ENCODE measurements at regions not wholly inside any gene's neighbourhood (a gene's known extent, or its start where the extent isn't known, plus 50 kb on each side); places are given as distances from the start of the nearest gene placed in this dataset.

DNA sequence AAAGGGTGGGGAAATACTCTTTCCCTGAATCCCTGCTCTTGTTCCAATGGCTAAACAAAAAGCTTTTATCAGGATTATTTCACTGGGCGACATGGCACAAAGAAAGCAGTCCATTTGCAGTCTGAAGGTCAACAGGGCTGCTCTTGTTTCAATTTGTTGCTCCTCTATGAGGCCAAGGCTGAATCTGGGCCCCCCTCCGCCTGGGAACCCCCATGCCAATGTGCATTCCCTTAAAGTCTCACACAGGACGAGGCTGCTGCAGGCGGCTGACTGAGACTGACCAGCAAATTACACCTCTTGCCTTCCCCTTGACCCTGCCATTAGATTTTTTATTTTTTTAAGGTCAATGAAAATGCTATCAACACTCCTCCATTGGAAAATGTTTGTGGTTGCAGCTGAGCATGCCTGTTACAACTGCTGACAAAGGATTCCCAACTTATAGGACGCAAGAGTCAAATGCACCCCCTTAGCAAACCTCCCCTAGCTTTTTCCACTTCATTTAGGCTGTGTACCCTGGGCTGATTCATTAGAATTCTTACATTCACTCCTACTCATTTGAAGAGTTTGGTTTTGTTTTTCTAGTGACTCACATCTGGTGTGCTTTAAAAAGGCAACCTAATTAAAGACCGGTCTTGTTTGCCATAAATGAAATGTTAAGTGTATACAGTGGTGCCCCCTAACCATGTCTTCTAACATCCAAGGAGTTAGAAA lies 60.8 kb upstream of the ARHGEF3 start:
- peak; percentile 64 for DNase-seq

DNA sequence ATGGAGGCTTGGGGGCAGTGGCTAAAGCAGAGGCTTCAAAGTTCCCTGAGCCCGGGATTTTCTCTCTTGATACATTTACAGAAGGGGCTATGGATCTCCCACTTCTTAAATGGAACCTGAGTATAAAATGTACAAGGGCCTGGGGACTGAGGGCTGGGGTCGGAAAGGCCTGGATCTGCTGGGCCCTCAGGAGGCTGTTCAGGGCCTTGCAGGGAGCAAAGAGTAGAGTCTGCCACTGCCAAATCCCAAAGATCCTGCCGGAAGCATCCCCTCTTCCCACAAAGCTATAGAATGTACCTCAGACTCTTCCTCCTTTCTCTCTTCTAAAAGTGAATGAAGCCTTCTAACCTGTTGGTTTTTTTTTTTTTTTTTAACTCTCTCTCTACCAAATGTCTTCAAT lies 59.8 kb upstream of the ARHGEF3 start:
- DNase-seq: no peak

DNA sequence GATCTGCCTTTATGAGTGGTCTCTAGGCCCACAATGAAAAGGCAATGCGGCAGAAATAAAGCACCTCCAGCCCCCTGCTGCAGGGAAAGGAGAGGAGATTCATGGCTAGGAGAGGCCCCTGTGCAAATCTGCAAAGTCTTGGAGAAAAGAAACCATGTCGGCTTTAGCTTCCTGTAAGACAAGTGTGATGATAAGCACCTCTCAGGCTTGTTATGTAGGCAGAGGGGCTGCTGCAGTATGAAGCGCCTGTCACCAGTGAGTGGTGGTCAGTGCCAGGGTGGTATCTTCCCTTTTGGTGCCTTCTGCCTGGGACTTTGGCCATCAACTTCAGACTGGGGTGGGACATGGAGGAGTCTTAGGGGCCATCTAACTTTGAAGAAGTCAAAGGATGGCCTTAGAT lies 59.2 kb upstream of the ARHGEF3 start:
- DNase-seq: no peak

DNA sequence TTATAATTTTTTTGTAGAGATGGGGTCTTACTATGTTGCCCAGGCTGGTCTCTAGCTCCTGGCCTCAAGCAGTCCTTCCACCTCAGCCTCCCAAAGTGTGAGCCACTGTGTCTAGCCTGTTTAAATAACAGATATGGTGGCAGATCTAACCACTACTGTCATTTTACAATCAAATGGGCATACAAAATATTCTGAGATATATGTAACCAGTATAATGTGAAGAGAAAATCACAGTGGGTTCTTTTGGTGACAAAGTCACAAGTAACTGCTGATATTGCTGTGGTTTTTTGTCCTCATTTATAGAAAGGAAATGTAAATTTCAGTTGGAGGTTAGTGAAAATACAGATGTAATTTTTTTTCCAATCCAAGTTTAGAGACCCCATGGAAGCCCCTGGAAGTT lies 58.6 kb upstream of the ARHGEF3 start:
- no peak for DNase-seq

DNA sequence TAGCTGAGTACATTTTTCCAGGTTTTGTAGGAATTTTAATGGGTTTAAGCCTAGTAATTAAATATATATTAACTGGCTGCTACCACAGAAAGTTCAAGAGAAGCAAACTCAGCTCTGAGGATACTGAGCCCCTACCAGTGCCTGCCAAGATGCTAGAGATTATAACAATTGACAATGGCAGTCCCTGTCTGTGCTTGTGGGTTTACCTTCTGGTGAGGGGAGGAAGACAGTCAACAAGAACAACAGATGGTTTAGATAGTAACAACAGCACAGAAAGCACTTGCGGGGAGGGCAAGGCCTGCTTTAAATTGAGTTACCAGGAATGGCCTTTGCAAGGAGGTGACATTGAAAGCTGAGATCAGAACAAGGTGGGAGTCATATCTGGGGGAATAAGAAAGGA lies 56.6 kb upstream of the ARHGEF3 start:
- DNase-seq: no peak

DNA sequence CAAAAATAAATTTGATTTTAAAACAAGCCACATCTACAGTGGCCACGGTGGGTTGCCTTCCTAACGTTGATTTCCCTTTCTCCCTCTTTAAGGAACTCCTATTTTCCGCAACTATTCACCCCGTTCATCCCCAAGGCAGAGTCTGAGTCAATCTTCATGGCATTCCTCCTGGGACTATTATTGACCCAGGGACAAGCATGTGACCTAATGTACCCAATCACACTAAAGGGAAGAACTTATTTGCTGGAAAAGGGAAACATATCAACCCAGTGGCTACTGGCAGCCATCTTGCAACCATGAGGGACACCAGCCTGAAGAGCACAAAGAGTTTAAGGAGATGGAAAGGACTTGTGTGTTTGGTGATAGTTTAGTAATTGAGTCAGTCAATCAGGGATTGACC lies 55.4 kb upstream of the ARHGEF3 start:
- DNase-seq: no peak

DNA sequence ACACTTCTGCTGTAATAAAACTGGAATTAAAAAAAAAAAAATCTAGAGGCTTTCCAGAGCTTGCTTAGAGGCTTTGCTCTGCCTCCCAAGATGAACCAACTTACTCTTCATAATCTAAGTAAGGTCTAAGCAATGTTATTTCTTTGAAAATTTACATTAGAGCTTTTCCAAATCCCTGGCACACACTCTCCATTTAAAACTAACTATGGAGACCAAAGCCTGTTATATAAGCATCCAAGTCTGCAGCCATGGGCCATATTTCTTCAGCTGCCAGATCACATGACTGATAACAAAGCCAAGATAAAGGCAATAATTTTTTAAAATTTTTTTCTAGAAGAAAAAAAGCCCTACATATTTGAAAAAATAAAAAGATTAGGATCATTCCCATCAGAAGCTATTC lies 55.0 kb upstream of the ARHGEF3 start:
- DNase-seq: no peak

DNA sequence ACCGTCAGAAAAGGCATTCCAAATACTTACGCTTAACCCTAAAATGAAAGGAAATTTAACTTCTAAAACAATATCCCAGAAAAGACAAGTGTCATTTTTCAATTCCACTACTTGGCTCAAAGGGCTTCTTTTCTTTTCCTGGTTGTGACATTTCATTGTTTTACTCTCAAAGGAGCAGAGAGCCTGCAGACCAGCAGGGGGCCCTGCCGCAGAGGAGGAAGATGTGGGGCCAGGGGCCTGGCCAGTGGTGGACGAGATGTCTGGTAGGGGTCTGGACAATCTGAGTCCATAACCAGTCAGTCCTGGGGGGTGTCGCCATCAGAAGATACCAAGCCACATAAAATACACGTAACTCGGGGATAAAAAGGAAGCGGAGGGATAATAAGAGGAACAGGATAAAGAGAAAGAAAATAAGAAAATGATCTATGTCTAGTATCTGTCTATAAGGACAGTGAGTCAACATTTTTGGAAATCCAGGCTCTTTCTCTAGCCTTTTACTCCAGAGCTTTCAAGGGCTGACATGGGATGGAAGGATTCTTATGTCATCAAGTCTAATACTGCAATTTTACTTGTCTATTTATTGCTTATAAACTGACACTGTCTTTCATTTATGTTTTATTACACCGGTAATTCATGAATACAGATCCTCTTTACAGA lies 54.2 kb upstream of the ARHGEF3 start:
- DNase-seq: no peak

DNA sequence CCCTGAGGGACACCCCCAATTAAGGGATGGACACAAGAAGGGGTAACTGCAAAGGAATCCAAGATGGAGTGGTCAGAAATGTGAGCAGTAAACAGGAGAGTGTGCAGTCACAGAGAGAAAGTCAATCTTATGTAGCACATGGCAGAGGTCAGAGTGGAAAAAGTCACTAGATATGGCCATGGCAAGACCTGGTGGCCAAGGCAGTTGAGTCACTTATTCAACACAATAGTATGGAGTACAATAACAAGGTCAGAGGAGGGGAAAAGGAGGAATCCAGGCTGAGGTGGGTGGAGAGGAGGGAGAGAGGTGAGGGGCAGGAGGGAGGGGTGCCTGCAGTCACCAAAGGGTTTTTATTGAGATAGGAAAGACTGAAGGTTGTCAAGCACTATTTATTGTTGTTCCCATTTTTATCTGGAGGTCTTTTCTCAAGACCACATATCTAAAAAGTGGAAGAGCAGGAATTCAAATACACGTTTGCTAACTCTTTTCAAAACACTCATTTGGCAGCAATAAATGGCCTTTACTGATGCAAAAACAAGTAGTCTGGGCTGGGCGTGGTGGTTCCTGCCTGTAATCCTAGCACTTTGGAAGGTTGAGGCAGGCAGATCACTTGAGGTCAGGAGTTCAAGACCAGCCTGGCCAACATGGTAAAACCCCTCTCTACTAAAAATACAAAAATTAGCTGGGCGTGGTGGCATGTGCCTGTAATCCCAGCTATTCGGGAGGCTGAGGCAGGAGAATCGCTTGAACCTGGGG lies 53.3 kb upstream of the ARHGEF3 start:
- no peak for DNase-seq

DNA sequence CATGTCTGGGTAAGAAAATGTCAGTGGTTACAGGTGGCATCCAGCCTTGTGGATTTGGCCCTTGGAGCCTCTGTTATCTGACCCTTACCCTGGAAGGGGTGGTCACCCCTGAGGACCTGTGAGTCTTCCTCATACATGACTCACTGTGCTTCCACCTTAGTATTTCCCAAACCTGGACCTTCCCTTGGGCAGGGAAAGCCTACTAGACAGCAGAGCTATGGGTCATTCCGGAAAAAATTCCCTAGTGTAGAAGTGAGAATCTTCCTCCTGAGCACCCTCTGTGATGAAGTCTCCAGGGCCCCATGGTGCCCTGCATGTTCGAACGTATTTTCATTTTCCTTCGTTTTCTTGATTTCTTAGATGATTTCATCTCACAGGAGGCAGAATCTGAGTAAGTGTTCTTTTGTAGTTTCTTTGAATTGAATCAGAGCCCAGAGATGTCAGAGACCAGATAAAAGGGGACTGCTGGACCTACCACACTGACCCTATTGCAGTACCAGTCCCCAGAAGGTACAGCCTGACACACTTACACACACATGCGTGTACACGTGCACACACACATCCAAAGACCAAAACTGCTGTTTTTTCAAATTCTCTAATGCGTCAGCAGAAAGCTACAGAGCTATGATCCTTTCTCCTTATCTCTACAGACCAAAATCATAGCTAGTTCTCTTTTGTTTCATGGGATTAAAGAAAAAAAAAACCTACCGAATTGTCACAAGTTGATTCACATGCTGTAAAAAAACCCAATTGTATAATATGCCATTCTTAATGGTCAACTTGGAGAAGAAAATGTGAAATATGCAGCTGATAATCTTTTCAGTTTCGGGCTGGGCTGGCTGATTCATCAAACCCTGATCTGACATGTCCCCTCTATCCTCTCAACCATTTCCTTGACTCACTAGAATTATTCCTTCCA lies 50.5 kb upstream of the ARHGEF3 start:
- DNase-seq: peak; percentile 68
